ENCODE measurements at regions not wholly inside any gene's neighbourhood (a gene's known extent, or its start where the extent isn't known, plus 50 kb on each side); places are given as distances from the start of the nearest gene placed in this dataset.

GRCh38 chr15:31508656-31509055, 182.0 kb downstream of the KLF13 start:
- DNase-seq (ENCODE audit: low spot score) = no peak
- H3K4me1 ChIP-seq (ENCODE audit: control insufficient read depth in 1 of 2, low read depth in 2 of 2) = peaks cover 0 to 3% of the 10 kb centered on the region in 2 donors
- H3K9me3 ChIP-seq = no peaks in the 10 kb centered on the region
- H3K4me3 ChIP-seq = no peak overlapping the region
- TF ChIP-seq, protein P1, sequence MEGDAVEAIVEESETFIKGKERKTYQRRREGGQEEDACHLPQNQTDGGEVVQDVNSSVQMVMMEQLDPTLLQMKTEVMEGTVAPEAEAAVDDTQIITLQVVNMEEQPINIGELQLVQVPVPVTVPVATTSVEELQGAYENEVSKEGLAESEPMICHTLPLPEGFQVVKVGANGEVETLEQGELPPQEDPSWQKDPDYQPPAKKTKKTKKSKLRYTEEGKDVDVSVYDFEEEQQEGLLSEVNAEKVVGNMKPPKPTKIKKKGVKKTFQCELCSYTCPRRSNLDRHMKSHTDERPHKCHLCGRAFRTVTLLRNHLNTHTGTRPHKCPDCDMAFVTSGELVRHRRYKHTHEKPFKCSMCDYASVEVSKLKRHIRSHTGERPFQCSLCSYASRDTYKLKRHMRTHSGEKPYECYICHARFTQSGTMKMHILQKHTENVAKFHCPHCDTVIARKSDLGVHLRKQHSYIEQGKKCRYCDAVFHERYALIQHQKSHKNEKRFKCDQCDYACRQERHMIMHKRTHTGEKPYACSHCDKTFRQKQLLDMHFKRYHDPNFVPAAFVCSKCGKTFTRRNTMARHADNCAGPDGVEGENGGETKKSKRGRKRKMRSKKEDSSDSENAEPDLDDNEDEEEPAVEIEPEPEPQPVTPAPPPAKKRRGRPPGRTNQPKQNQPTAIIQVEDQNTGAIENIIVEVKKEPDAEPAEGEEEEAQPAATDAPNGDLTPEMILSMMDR (IDR thresholded peaks at IDR 0.05) = no peak
- H3K27ac ChIP-seq = no peak overlapping the region
- no peaks in the 10 kb centered on the region for H3K27me3 ChIP-seq (replicated peaks; ENCODE audit: insufficient read depth)
- H3K36me3 ChIP-seq = no peaks in the 10 kb centered on the region
- ATAC-seq (ENCODE audit: insufficient number of reproducible peaks, low FRiP score, low read depth) = no peak

- Histone ChIP-seq H3K4me3 (no peak overlapping the region), H3K4me1 (ENCODE audit: control insufficient read depth in 1 of 2, low read depth in 2 of 2) (peaks cover 0 to 3% of the 10 kb centered on the region in 2 donors), H3K9me3 (no peaks in the 10 kb centered on the region), H3K27ac (no peak overlapping the region), H3K27me3 (replicated peaks; ENCODE audit: insufficient read depth) (no peaks in the 10 kb centered on the region), H3K36me3 (no peaks in the 10 kb centered on the region)
- ATAC-seq (ENCODE audit: insufficient number of reproducible peaks, low FRiP score, low read depth) (no peak), DNase-seq (ENCODE audit: low spot score) (no peak)
- TF ChIP-seq, protein P1 (IDR thresholded peaks at IDR 0.05) = no peak
Measured at GRCh38 chr15:31510057-31510456, 183.4 kb downstream of the KLF13 start.

- H3K36me3 ChIP-seq = no peaks in the 10 kb centered on the region
- H3K9me3 ChIP-seq = no peaks in the 10 kb centered on the region
- no peaks in the 10 kb centered on the region for H3K27me3 ChIP-seq (replicated peaks; ENCODE audit: insufficient read depth)
- H3K4me3 ChIP-seq = no peak overlapping the region
- ATAC-seq (ENCODE audit: insufficient number of reproducible peaks, low FRiP score, low read depth) (no peak), DNase-seq (ENCODE audit: low spot score) (no peak)
- no peak overlapping the region for H3K27ac ChIP-seq
- H3K4me1 ChIP-seq (ENCODE audit: control insufficient read depth in 1 of 2, low read depth in 2 of 2) = peaks cover 0 to 3% of the 10 kb centered on the region in 2 donors
- TF ChIP-seq, protein P1 (IDR thresholded peaks at IDR 0.05) = no peak
Measured at GRCh38 chr15:31511707-31512310, 185.2 kb downstream of the KLF13 start.

- ATAC-seq (ENCODE audit: insufficient number of reproducible peaks, low FRiP score, low read depth) (no peak), DNase-seq (ENCODE audit: low spot score) (no peak)
- Histone ChIP-seq H3K36me3 (no peaks in the 10 kb centered on the region), H3K27ac (no peak overlapping the region), H3K27me3 (replicated peaks; ENCODE audit: insufficient read depth) (no peaks in the 10 kb centered on the region), H3K9me3 (no peaks in the 10 kb centered on the region), H3K4me1 (ENCODE audit: control insufficient read depth in 1 of 2, low read depth in 2 of 2) (peaks cover 0 to 3% of the 10 kb centered on the region in 2 donors), H3K4me3 (no peak overlapping the region)
- TF ChIP-seq, protein P1 (IDR thresholded peaks at IDR 0.05) = no peak
Measured at GRCh38 chr15:31513178-31513577, 186.5 kb downstream of the KLF13 start.

DNA sequence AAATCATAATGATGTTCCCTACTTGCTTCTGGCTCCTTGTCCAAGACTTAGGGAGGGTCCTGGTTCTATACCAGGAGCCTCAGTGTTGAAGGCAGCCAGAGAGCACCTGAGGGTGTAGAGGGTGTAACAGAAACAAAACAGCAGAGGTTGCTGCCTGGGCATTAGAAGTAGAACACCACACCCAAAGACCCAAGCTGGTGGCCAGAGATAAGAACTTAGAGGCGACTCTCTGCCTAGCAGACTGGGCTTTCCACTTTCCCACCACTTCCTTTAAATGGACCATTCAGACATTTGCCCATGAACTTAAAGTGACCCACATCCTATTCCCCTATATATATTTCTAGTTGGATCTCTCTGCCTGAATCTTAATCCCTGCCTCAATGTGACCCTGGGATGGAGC, 189.8 kb downstream of the KLF13 start:
- TF ChIP-seq, protein P1 (IDR thresholded peaks at IDR 0.05) = no peak
- DNase-seq (ENCODE audit: low spot score) = no peak
- no peak for ATAC-seq (ENCODE audit: insufficient number of reproducible peaks, low FRiP score, low read depth)
- Histone ChIP-seq H3K9me3 (no peaks in the 10 kb centered on the region), H3K4me3 (no peak overlapping the region), H3K27ac (no peak overlapping the region), H3K4me1 (ENCODE audit: control insufficient read depth in 1 of 2, low read depth in 2 of 2) (peaks cover 0 to 3% of the 10 kb centered on the region in 2 donors), H3K36me3 (no peaks in the 10 kb centered on the region), H3K27me3 (replicated peaks; ENCODE audit: insufficient read depth) (no peaks in the 10 kb centered on the region)
